ENCODE measurements at regions not wholly inside any gene's neighbourhood (a gene's known extent, or its start where the extent isn't known, plus 50 kb on each side); places are given as distances from the start of the nearest gene placed in this dataset.

DNA sequence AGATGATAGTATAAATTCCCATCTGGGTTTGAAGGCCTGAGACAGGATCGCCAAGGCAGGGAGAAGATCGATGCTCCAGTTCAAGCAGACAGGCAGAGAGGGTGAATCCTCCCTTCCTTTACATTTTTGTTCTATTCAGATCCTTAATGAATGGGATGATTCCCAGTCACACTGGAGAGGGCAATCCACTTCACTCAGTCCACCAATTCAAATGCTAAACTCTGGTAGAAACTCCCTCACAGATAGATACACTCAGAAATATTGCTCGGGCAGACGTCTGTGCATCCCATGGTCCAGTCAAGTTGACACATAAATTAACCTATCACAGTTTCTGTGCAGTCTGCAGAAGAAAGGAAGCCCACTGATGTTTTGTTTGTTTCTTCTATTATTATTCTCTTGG, 193.1 kb upstream of the ZNF462 start:
- TF ChIP-seq SIN3A (IDR thresholded peaks at IDR 0.05; ENCODE audit: borderline replicate concordance, insufficient read depth, low read length) (no peak), POLR2AphosphoS5 (IDR thresholded peaks at IDR 0.05; ENCODE audit: low read depth, low read length) (no peak), TAF1 (IDR thresholded peaks at IDR 0.05; ENCODE audit: borderline replicate concordance, insufficient read depth, low read length) (no peak), REST (IDR thresholded peaks at IDR 0.05; ENCODE audit: insufficient read depth in 1 of 2, low read depth in 2 of 2, low read length in 2 of 2) (no peak), FOXP2 (optimal IDR thresholded peaks at IDR 0.05; ENCODE audit: borderline replicate concordance, extremely low read depth, extremely low read length, insufficient read depth) (no peak)

GRCh38 chr9:106670418-106670817, 192.5 kb upstream of the ZNF462 start:
- TF ChIP-seq FOXP2 (optimal IDR thresholded peaks at IDR 0.05; ENCODE audit: borderline replicate concordance, extremely low read depth, extremely low read length, insufficient read depth) (no peak), TAF1 (IDR thresholded peaks at IDR 0.05; ENCODE audit: borderline replicate concordance, insufficient read depth, low read length) (no peak), SIN3A (IDR thresholded peaks at IDR 0.05; ENCODE audit: borderline replicate concordance, insufficient read depth, low read length) (no peak), REST (IDR thresholded peaks at IDR 0.05; ENCODE audit: insufficient read depth in 1 of 2, low read depth in 2 of 2, low read length in 2 of 2) (no peak), POLR2AphosphoS5 (IDR thresholded peaks at IDR 0.05; ENCODE audit: low read depth, low read length) (no peak)

DNA sequence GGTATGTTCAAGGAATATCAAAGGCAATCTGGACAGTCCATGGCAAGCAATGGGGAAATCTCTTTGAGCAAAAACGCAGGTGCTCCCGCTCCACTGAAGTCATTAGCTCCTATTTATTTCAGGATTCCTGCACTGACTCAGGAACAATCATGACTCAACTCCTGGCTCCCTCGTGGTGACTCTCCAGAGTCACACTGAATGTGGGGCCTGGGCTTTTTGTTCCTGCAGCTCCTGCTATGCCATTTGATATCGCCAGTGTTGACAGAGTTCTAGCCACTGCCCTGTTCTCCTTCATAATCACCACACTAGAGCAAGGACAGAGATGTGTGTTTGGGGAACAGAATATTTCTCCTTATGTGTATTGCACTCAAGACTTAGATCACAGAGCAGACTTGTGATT, 187.2 kb upstream of the ZNF462 start:
- TF ChIP-seq POLR2AphosphoS5 (IDR thresholded peaks at IDR 0.05; ENCODE audit: low read depth, low read length) (no peak), FOXP2 (optimal IDR thresholded peaks at IDR 0.05; ENCODE audit: borderline replicate concordance, extremely low read depth, extremely low read length, insufficient read depth) (no peak), TAF1 (IDR thresholded peaks at IDR 0.05; ENCODE audit: borderline replicate concordance, insufficient read depth, low read length) (no peak), SIN3A (IDR thresholded peaks at IDR 0.05; ENCODE audit: borderline replicate concordance, insufficient read depth, low read length) (no peak), REST (IDR thresholded peaks at IDR 0.05; ENCODE audit: insufficient read depth in 1 of 2, low read depth in 2 of 2, low read length in 2 of 2) (no peak)

GRCh38 chr9:106677374-106677773, 185.6 kb upstream of the ZNF462 start:
- no peak for TF ChIP-seq REST (IDR thresholded peaks at IDR 0.05; ENCODE audit: insufficient read depth in 1 of 2, low read depth in 2 of 2, low read length in 2 of 2)
- no peak for TF ChIP-seq POLR2AphosphoS5 (IDR thresholded peaks at IDR 0.05; ENCODE audit: low read depth, low read length)
- no peak for TF ChIP-seq SIN3A (IDR thresholded peaks at IDR 0.05; ENCODE audit: borderline replicate concordance, insufficient read depth, low read length)
- no peak for TF ChIP-seq TAF1 (IDR thresholded peaks at IDR 0.05; ENCODE audit: borderline replicate concordance, insufficient read depth, low read length)
- no peak for TF ChIP-seq FOXP2 (optimal IDR thresholded peaks at IDR 0.05; ENCODE audit: borderline replicate concordance, extremely low read depth, extremely low read length, insufficient read depth)

- no peak for TF ChIP-seq REST (IDR thresholded peaks at IDR 0.05; ENCODE audit: insufficient read depth in 1 of 2, low read depth in 2 of 2, low read length in 2 of 2)
- TF ChIP-seq TAF1 (IDR thresholded peaks at IDR 0.05; ENCODE audit: borderline replicate concordance, insufficient read depth, low read length) = no peak
- TF ChIP-seq SIN3A (IDR thresholded peaks at IDR 0.05; ENCODE audit: borderline replicate concordance, insufficient read depth, low read length) = no peak
- TF ChIP-seq FOXP2 (optimal IDR thresholded peaks at IDR 0.05; ENCODE audit: borderline replicate concordance, extremely low read depth, extremely low read length, insufficient read depth) = no peak
Observed at GRCh38 chr9:106677830-106678229, 185.1 kb upstream of the ZNF462 start.

Measured in PFSK-1 (cell line).